PFSK-1 (cell line): ENCODE measurements at regions not wholly inside any gene's neighbourhood (a gene's known extent, or its start where the extent isn't known, plus 50 kb on each side); places are given as distances from the start of the nearest gene placed in this dataset.

Source experiments
- FOXP2 ChIP-seq: optimal IDR thresholded peaks from 2 replicates; pipeline ENCODE3; 2011; ENCODE audit warnings: borderline replicate concordance, control low read depth, inconsistent platforms; ENCODE audit not compliant: insufficient read depth; ENCODE audit errors: extremely low read length, extremely low read depth
- POLR2AphosphoS5 ChIP-seq: IDR thresholded peaks from 2 replicates; pipeline ENCODE4 v1.6.1; 2012; ENCODE audit warnings: low read depth, mild to moderate bottlenecking, control low read depth, low read length, moderate library complexity
- REST ChIP-seq, 2 experiments: IDR thresholded peaks; 2 replicates each; pipeline versions ENCODE4 v1.6.1 to v1.8.0; 2011 to 2012; ENCODE audit warnings: low read depth in 2 of 2, low read length in 2 of 2, control low read depth in 1 of 2, inconsistent platforms in 1 of 2, mild to moderate bottlenecking in 1 of 2, moderate library complexity in 1 of 2; ENCODE audit not compliant: insufficient read depth in 1 of 2
- SIN3A ChIP-seq: IDR thresholded peaks from 2 replicates; pipeline ENCODE4 v1.6.1; 2012; ENCODE audit warnings: mild to moderate bottlenecking, low read length, moderate library complexity, borderline replicate concordance; ENCODE audit not compliant: insufficient read depth
- TAF1 ChIP-seq: IDR thresholded peaks from 2 replicates; pipeline ENCODE4 v1.6.1; 2012; ENCODE audit warnings: low read length, control low read depth, borderline replicate concordance; ENCODE audit not compliant: insufficient read depth

GRCh38 chr20:12502443-12502842, 506.3 kb upstream of the SPTLC3 start:
- TF ChIP-seq SIN3A = no peak
- no peak for TF ChIP-seq FOXP2
- no peak for TF ChIP-seq POLR2AphosphoS5
- TF ChIP-seq REST (IDR thresholded peaks at IDR 0.05; ENCODE audit: insufficient read depth in 1 of 2, low read depth in 2 of 2, low read length in 2 of 2) = no peak
- no peak for TF ChIP-seq TAF1
